ENCODE measurements at regions not wholly inside any gene's neighbourhood (a gene's known extent, or its start where the extent isn't known, plus 50 kb on each side); places are given as distances from the start of the nearest gene placed in this dataset.

GRCh38 chr6:22736740-22737139, 167.4 kb downstream of the HDGFL1 start:
- TF ChIP-seq EZH2 (IDR thresholded peaks at IDR 0.05; ENCODE audit: low read depth) (no peak), CTCF (conservative IDR thresholded peaks at IDR 0.05) (no peak)
- no peaks in the 10 kb centered on the region for H3K36me3 ChIP-seq (ENCODE audit: low read depth)
- H3K27me3 ChIP-seq (ENCODE audit: insufficient read depth, low read depth): no peaks in the 10 kb centered on the region
- no peaks in the 10 kb centered on the region for H3K79me2 ChIP-seq (ENCODE audit: low read depth)
- H3K9me2 ChIP-seq (ENCODE audit: insufficient read depth): no peaks in the 10 kb centered on the region
- no peaks in the 10 kb centered on the region for H3K4me1 ChIP-seq (replicated peaks; ENCODE audit: insufficient read depth)
- no peak overlapping the region for H2AFZ ChIP-seq
- H3K4me3 ChIP-seq: no peak overlapping the region
- no peak overlapping the region for H3K4me2 ChIP-seq
- no peaks in the 10 kb centered on the region for H4K20me1 ChIP-seq (ENCODE audit: insufficient read depth)
- no peak overlapping the region for H3K27ac ChIP-seq
- intact Hi-C loops (cut with micrococcal nuclease; ENCODE audit: unreplicated experiment): loop anchor here (10.0 kb wide), 1 partner anchor 1142 kb away; the partner anchor contains the start of gene SOX4
- ChIA-PET POLR2A (ENCODE audit: unreplicated experiment) (no interaction called here), CTCF (no interaction called here)
- BruUV-seq (replicated peaks): no TSS peak
- no peak for DNase-seq
- H3F3A ChIP-seq (ENCODE audit: insufficient read depth, low read depth): no peaks in the 10 kb centered on the region
- no peaks in the 10 kb centered on the region for H3K9me3 ChIP-seq (ENCODE audit: insufficient read depth, low read depth)

- no peaks in the 10 kb centered on the region for H3K4me1 ChIP-seq (replicated peaks; ENCODE audit: insufficient read depth)
- BruUV-seq (replicated peaks): no TSS peak
- TF ChIP-seq CTCF (conservative IDR thresholded peaks at IDR 0.05) (peak; percentile 36; the same call in 1 of the 2 replicates), EZH2 (IDR thresholded peaks at IDR 0.05; ENCODE audit: low read depth) (no peak)
- intact Hi-C loops (cut with micrococcal nuclease; ENCODE audit: unreplicated experiment): loop anchor here (10.0 kb wide), 1 partner anchor 1143 kb away; the partner anchor contains the start of gene SOX4
- H3K9me3 ChIP-seq (ENCODE audit: insufficient read depth, low read depth): no peaks in the 10 kb centered on the region
- peak in 1 of 2 experiments; percentile 3 for DNase-seq
- H3F3A ChIP-seq (ENCODE audit: insufficient read depth, low read depth): no peaks in the 10 kb centered on the region
- H3K4me3 ChIP-seq: no peak overlapping the region
- no peak overlapping the region for H3K27ac ChIP-seq
- POLR2A ChIA-PET (ENCODE audit: unreplicated experiment): no interaction called here
- no peak overlapping the region for H3K4me2 ChIP-seq
- H2AFZ ChIP-seq: no peak overlapping the region
- no peaks in the 10 kb centered on the region for H3K36me3 ChIP-seq (ENCODE audit: low read depth)
- no peaks in the 10 kb centered on the region for H4K20me1 ChIP-seq (ENCODE audit: insufficient read depth)
- H3K27me3 ChIP-seq (ENCODE audit: insufficient read depth, low read depth): no peaks in the 10 kb centered on the region
- CTCF ChIA-PET: no interaction called here
- no peaks in the 10 kb centered on the region for H3K9me2 ChIP-seq (ENCODE audit: insufficient read depth)
- no peaks in the 10 kb centered on the region for H3K79me2 ChIP-seq (ENCODE audit: low read depth)
These were observed 168.0 kb downstream of the HDGFL1 start for GRCh38 chr6:22737331-22737730.

GRCh38 chr6:22738194-22738593, 168.8 kb downstream of the HDGFL1 start:
- CTCF ChIA-PET: no interaction called here
- Histone ChIP-seq H3K4me3 (no peak overlapping the region), H3K4me1 (replicated peaks; ENCODE audit: insufficient read depth) (no peaks in the 10 kb centered on the region)

More at GRCh38 chr6:22738194-22738593, 168.8 kb downstream of the HDGFL1 start:
- POLR2A ChIA-PET (ENCODE audit: unreplicated experiment): interaction anchor here (0.7 kb wide), 1 partner anchor 36 kb away, joined by 3 read pairs; no protein-coding TSS in a partner anchor
- Histone ChIP-seq H2AFZ (peak overlapping the region; percentile 67; the same call in 1 of the 2 replicates), H3K9me3 (ENCODE audit: insufficient read depth, low read depth) (no peaks in the 10 kb centered on the region), H3F3A (ENCODE audit: insufficient read depth, low read depth) (no peaks in the 10 kb centered on the region), H3K79me2 (ENCODE audit: low read depth) (no peaks in the 10 kb centered on the region), H3K27ac (no peak overlapping the region), H4K20me1 (ENCODE audit: insufficient read depth) (no peaks in the 10 kb centered on the region), H3K4me2 (no peak overlapping the region), H3K27me3 (ENCODE audit: insufficient read depth, low read depth) (no peaks in the 10 kb centered on the region), H3K9me2 (ENCODE audit: insufficient read depth) (no peaks in the 10 kb centered on the region), H3K36me3 (ENCODE audit: low read depth) (no peaks in the 10 kb centered on the region)
- BruUV-seq (replicated peaks): no TSS peak
- intact Hi-C loops (cut with micrococcal nuclease; ENCODE audit: unreplicated experiment): loop anchor here (10.0 kb wide), 1 partner anchor 1143 kb away; the partner anchor contains the start of gene SOX4
- TF ChIP-seq CTCF (conservative IDR thresholded peaks at IDR 0.05) (no peak), EZH2 (IDR thresholded peaks at IDR 0.05; ENCODE audit: low read depth) (no peak)
- no peak for DNase-seq
